NCI-H69 (cell line): ENCODE measurements at regions not wholly inside any gene's neighbourhood (a gene's known extent, or its start where the extent isn't known, plus 50 kb on each side); places are given as distances from the start of the nearest gene placed in this dataset.
"Not testable (repeated sequence)": the region's sequence is repeated elsewhere in the genome, so short reads cannot be mapped to it uniquely, and the experiment has no call there.

Source experiments
- DNase-seq: peaks from one replicate; lab custom pipeline; 2025; lab: John Stamatoyannopoulos, UW

DNA sequence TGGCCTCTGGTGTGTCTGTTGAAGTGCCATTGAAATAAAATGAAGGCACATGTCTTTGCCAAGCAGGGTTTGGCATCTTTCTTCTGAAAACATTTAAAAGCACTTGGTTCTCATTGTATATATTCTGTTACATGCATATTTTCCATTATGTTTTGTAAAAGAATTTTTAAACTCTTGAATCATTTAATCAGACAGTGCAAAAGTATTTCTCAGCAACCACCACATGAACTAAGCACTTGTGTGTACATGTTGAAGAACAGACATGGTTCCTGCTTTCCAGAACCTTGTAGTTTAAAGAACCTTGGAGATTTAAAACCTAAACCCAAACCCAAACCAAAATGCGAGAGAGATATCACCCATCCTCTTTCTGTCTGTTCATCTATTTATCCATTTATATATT is 220.3 kb upstream of the GIMD1 start:
- DNase-seq, result no peak

DNA sequence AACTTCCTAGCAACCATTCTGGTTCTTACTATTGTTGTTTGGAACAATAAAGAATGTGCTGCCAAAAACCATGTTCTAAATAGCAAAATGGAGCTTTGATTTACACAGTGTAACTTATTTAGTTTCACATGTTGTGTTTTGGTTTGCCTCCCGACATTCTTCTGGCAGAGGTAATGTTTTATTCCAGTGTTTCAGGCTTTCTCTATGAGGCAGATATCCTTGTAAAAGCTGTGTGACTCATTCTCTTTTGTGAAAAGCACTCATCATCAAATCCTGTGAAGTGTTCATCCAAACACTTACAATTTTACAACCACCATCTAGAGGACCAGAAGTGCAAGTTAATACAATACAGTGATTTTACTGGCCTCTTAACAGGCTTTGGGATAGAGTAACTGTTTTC is 219.0 kb upstream of the GIMD1 start:
- no peak for DNase-seq

DNA sequence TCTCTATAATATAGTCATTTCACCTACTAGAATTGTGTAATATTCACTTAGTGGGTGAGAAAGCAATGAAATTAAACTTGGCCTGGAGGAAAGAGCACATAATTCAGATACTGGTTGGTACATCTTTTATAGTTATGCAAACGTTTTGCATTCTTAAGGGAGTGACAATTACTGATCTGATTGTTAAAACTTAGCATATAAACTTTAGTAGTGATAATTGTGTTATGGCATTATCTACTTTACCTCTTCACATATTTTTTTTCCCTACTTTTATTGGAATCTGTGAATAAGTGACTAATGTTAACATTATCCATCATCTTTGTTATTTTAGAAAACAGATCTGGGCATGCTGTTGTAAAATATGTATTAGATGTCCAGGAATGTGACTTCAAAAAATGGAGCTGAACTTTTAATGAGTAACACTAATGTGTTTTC is 217.4 kb upstream of the GIMD1 start:
- DNase-seq, result no peak

- DNase-seq, result no peak
Observed at GRCh38 chr4:106584337-106584989, 215.9 kb upstream of the GIMD1 start.

- DNase-seq, result no peak
Observed at GRCh38 chr4:106583567-106583966, 215.0 kb upstream of the GIMD1 start.

- no peak for DNase-seq
Observed at GRCh38 chr4:106583108-106583507, 214.5 kb upstream of the GIMD1 start.

- no peak for DNase-seq
Observed at GRCh38 chr4:106582103-106582502, 213.5 kb upstream of the GIMD1 start.

- DNase-seq, result no peak
Observed at GRCh38 chr4:106579236-106579635, 210.7 kb upstream of the GIMD1 start.

GRCh38 chr4:106569146-106570031 is 200.8 kb upstream of the GIMD1 start:
- no peak for DNase-seq

DNA sequence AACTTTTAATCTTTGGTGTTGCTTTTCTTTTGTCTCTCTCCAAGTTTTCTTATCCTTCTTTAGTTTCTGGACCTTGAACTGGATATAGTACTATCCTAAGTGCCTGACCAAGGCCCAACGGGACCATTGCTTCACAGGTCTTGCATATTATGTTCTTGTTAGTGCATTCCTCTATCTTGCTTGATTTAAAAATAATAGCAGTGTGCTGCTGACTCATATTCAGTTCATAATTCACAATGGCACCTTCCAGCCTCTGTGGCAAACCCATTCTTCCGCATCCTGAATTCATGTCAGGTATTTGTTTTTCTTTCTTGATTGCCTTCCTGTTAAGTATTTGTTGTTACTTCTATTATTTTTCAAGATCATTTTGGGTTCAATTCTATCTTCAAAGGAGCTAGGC is 197.1 kb upstream of the GIMD1 start:
- DNase-seq, result no peak

GRCh38 chr4:106563637-106564036 is 195.1 kb upstream of the GIMD1 start:
- DNase-seq, result not testable (repeated sequence)

- DNase-seq, result no peak
Observed at GRCh38 chr4:106551724-106552123, 183.1 kb upstream of the GIMD1 start.

- DNase-seq, result no peak
Observed at GRCh38 chr4:106548446-106549044, 180.0 kb upstream of the GIMD1 start.

- DNase-seq, result no peak
Observed at GRCh38 chr4:106546370-106546769, 177.8 kb upstream of the GIMD1 start.

- DNase-seq, result not testable (repeated sequence)
Observed at GRCh38 chr4:106542609-106543008, 174.0 kb upstream of the GIMD1 start.

GRCh38 chr4:106541253-106541652 is 172.7 kb upstream of the GIMD1 start:
- no peak for DNase-seq

DNA sequence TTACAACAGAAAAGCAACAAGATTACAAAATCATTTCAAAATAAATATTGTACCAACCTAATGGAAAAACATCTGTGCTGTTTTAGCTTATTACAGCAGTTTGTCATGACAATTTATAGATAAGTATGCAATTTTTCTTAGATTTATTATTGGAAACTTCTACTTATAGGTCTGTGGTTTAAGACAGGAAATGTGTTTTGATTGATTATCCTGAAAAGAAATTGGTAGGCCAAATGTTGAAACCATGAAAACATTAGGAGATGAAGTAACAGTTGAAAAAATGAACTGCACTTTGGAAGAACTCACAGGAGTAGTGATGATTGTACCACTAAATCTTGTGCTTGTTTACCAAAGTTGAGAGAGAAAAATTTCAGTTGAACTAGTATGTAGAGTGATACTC is 162.2 kb upstream of the GIMD1 start:
- no peak for DNase-seq

DNA sequence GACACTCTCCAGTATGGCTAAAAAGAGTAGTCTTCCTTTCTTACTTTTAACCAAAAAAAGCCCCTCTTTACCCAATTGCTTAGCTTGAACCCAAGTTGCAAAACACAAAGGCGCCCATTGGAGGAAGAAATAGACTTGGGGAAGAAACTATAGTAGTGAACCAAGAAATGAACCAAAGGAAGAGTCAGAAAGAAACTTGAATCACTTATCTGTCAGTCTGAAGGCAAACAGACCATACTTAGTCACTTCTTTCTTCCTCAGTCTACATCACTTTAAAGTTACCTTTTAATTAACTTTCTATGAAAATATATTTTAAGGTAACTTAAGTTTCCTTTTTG is 161.4 kb upstream of the GIMD1 start:
- no peak for DNase-seq

DNA sequence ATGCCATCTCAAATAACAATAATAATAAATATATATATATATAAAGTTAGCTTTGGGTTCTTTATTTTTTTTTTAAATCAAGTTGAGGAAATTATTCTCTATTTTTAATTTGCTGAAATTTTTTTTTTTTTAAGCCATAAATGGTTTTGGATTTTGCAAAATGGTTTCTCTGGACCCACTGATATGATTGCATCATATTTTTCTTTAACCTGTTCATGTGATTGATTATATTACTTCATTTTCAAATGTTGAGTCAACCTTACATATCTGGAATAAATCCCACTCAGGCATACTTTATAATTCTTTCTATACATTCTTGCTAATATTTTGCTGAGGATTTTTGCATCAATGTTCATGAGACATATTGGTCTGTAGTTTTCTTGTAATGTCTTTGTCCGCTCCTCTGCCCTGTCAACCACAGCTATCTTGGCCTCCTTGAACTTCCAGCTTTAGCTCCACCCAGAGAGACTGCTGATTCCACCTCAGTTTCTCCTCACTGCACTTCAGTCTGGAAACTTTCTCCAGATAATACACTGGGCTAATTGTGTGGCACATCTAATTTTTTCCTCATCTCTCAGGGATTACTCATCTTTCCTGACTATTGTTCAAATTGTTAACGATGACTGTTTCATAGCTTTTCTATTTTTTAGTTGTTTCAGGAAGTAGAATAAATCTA is 160.9 kb upstream of the GIMD1 start:
- DNase-seq, result no peak

DNA sequence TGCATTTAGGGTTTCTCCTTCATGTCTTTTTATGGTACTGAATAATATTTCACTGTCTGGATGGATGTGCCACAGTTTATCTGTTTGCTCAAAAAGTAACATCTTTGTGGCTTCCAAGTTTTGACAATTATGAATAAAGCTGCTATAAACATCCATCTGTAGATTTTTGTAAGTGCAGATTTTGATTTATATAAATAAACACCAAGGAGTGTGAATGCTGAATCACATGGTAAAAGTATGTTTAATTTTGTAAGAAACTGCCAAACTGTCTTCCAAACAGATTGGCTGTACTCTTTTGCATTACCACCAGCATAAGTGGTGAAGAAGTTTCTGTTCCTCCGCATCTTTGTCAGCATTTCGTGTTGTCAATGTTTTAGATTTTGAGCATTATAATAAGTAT is 158.7 kb upstream of the GIMD1 start:
- DNase-seq, result no peak

- DNase-seq, result not testable (repeated sequence)
Observed at GRCh38 chr4:106525425-106525824, 156.8 kb upstream of the GIMD1 start.

GRCh38 chr4:106524772-106525171 is 156.2 kb upstream of the GIMD1 start:
- DNase-seq, result not testable (repeated sequence)

GRCh38 chr4:106522839-106523238 is 154.3 kb upstream of the GIMD1 start:
- DNase-seq, result no peak
